IMR-90 (cell line): ENCODE measurements at regions not wholly inside any gene's neighbourhood (a gene's known extent, or its start where the extent isn't known, plus 50 kb on each side); places are given as distances from the start of the nearest gene placed in this dataset.
A peak's percentile ranks its signal among the peaks of the same experiment; 100 is the strongest.

Experiments
- CEBPB ChIP-seq: IDR thresholded peaks from 2 replicates; pipeline ENCODE4 v1.6.1; 2012; ENCODE audit warnings: low read depth, low read length, improper control_type of control experiment
- CHD1 ChIP-seq: IDR thresholded peaks from 2 replicates; pipeline ENCODE4 v1.6.1; 2012; ENCODE audit warnings: low read depth, low read length, improper control_type of control experiment
- FOS ChIP-seq: fragments of 150-350 bp; IDR thresholded peaks from 2 replicates; pipeline ENCODE4 v1.6.1; 2016; ENCODE audit warnings: low read depth, low read length
- MAFK ChIP-seq: IDR thresholded peaks from 2 replicates; pipeline ENCODE4 v1.6.1; 2012; ENCODE audit warnings: low read depth, low read length, improper control_type of control experiment
- MAZ ChIP-seq: IDR thresholded peaks from 2 replicates; pipeline ENCODE4 v1.6.1; 2012; ENCODE audit warnings: low read depth, mild to moderate bottlenecking, low read length, improper control_type of control experiment, moderate library complexity, borderline replicate concordance
- MXI1 ChIP-seq: IDR thresholded peaks from 2 replicates; pipeline ENCODE4 v1.6.1; 2012; ENCODE audit warnings: low read depth, mild to moderate bottlenecking, low read length, moderate library complexity, borderline replicate concordance
- POLR2A ChIP-seq: IDR thresholded peaks from 2 replicates; pipeline ENCODE4 v1.6.1; 2012; ENCODE audit warnings: mild to moderate bottlenecking, low read depth, low read length
- RCOR1 ChIP-seq: IDR thresholded peaks from 2 replicates; pipeline ENCODE4 v1.6.1; 2012; ENCODE audit warnings: mild to moderate bottlenecking, low read length, improper control_type of control experiment; ENCODE audit not compliant: insufficient replicate concordance
- RFX5 ChIP-seq: IDR thresholded peaks from 2 replicates; pipeline ENCODE4 v1.8.0; 2012; ENCODE audit warnings: low read depth, mild to moderate bottlenecking, low read length, moderate library complexity
- SMC3 ChIP-seq: fragments of 150-350 bp; IDR thresholded peaks from 2 replicates; pipeline ENCODE4 v1.6.1; 2016; ENCODE audit warnings: low read depth, mild to moderate bottlenecking, antibody characterized with exemption, low read length, moderate library complexity
- USF2 ChIP-seq: fragments of 150-350 bp; IDR thresholded peaks from 2 replicates; pipeline ENCODE4 v1.6.1; 2017; ENCODE audit warnings: mild to moderate bottlenecking, antibody characterized with exemption, low read length, low read depth
- TF ChIP-seq, protein P1 (sequence below): conservative IDR thresholded peaks from 2 replicates; pipeline ENCODE4 v1.5.1; 2012; ENCODE audit warnings: mild to moderate bottlenecking, low read depth, low read length, improper control_type of control experiment

DNA sequence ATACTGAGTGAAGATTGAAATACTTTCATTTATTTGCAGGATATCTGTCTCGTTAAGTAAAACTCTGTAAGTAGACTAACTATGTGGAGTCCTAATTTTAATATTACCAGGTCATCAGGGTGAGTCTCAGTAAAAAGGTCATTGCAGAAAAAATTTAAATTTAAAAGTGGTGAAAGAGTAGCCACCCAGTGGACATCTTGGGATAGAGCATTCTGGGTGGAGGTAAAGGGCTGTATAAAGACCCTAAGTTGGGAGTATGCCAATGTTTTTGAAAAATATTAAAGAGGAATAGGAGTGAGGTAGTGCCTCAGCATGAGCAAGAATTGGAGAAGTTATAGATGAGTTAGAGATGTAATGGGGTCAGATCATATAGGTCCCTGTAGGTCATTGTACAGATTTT is 145.5 kb downstream of the HMHB1 start:
- TF ChIP-seq SMC3 = peak; percentile 19; the same call in 1 of the 2 replicates
- no peak for TF ChIP-seq POLR2A
- no peak for TF ChIP-seq FOS
- TF ChIP-seq RCOR1 = no peak
- TF ChIP-seq, protein P1, sequence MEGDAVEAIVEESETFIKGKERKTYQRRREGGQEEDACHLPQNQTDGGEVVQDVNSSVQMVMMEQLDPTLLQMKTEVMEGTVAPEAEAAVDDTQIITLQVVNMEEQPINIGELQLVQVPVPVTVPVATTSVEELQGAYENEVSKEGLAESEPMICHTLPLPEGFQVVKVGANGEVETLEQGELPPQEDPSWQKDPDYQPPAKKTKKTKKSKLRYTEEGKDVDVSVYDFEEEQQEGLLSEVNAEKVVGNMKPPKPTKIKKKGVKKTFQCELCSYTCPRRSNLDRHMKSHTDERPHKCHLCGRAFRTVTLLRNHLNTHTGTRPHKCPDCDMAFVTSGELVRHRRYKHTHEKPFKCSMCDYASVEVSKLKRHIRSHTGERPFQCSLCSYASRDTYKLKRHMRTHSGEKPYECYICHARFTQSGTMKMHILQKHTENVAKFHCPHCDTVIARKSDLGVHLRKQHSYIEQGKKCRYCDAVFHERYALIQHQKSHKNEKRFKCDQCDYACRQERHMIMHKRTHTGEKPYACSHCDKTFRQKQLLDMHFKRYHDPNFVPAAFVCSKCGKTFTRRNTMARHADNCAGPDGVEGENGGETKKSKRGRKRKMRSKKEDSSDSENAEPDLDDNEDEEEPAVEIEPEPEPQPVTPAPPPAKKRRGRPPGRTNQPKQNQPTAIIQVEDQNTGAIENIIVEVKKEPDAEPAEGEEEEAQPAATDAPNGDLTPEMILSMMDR = no peak
- no peak for TF ChIP-seq CEBPB
- TF ChIP-seq USF2 = no peak
- no peak for TF ChIP-seq RFX5
- TF ChIP-seq MAZ = no peak
- TF ChIP-seq MAFK = no peak
- TF ChIP-seq CHD1 = no peak
- no peak for TF ChIP-seq MXI1
